ENCODE measurements at regions not wholly inside any gene's neighbourhood (a gene's known extent, or its start where the extent isn't known, plus 50 kb on each side); places are given as distances from the start of the nearest gene placed in this dataset.
"Not testable (repeated sequence)": the region's sequence is repeated elsewhere in the genome, so short reads cannot be mapped to it uniquely, and the experiment has no call there.

- in situ Hi-C loops (cut with MboI; ENCODE audit: low pct_unique_long_range_greater_than_20kb, low sequenced_read_pairs) = no loop called here
These were observed 210.9 kb downstream of the C9orf152 start for GRCh38 chr9:109996936-109997580.

GRCh38 chr9:109997682-109998081 is 210.3 kb downstream of the C9orf152 start:
- in situ Hi-C loops (cut with MboI; ENCODE audit: low pct_unique_long_range_greater_than_20kb, low sequenced_read_pairs) = no loop called here
- DNase-seq = no peak

More at GRCh38 chr9:109996936-109997580, 210.9 kb downstream of the C9orf152 start:
- no peak for DNase-seq

- in situ Hi-C loops (cut with MboI; ENCODE audit: low pct_unique_long_range_greater_than_20kb, low sequenced_read_pairs); DNase-seq: not testable (repeated sequence)
These were observed 202.4 kb downstream of the C9orf152 start for GRCh38 chr9:110005521-110005920.

GRCh38 chr9:110006657-110007056 is 201.3 kb downstream of the C9orf152 start:
- in situ Hi-C loops (cut with MboI; ENCODE audit: low pct_unique_long_range_greater_than_20kb, low sequenced_read_pairs) = no loop called here
- DNase-seq = no peak

DNA sequence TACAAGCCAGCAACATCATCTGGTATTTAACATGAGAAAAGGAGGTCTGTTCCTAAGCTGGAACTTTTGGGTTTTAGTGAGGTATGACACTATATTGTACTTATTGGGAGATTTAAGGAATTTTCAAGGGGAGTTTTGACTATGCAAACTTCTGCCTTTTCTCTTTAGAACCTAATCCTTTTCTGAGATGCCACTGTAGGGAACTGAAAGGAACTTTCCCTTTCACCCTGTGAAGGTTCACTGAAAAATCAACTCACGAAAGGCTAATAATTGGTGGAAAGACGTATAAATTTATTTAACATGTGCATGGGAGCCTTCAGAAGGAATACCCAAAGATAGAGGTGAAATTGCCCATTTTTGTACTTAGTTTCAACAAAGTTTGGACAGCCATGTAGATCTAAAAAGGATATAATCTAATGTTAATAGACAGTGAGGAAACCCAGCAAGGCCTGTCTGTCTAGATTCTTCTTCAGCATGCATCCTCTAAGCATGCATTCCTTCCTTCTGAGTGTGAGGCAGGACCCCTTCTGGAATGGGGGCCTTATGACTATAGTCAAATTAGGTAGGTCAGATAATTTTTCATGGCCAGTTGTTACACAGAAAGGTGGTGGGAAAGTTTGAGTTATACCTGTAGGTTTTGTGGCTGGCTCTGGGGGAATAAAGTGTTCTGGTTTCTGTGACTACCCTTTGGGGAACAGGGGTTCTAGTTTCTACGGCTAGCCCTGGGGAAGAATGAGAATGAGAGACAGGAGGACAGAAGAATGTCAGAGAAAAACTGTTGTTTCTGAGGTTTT is 200.3 kb downstream of the C9orf152 start:
- DNase-seq = no peak
- in situ Hi-C loops (cut with MboI; ENCODE audit: low pct_unique_long_range_greater_than_20kb, low sequenced_read_pairs) = no loop called here

DNA sequence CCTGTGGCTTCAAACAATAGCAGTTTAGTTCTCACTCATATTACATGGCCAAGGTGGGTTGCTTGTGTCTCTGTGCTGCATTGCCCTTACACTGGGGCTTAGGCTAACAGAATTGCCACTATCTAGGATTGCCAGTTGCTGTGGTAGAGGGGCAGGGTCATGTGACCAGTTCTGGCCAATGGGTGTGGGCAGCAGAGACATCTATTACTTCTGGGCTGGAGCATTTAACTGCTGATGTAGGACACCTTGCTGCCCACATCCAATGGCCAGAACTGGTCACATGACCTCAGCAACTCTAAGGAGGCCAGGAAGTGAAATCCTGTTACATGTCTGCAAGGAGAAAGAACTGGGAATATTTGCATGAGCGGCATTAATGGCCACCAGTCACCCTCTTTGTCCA is 199.3 kb downstream of the C9orf152 start:
- no peak for DNase-seq
- in situ Hi-C loops (cut with MboI; ENCODE audit: low pct_unique_long_range_greater_than_20kb, low sequenced_read_pairs) = no loop called here

- in situ Hi-C loops (cut with MboI; ENCODE audit: low pct_unique_long_range_greater_than_20kb, low sequenced_read_pairs) = no loop called here
- no peak for DNase-seq
These were observed 196.2 kb downstream of the C9orf152 start for GRCh38 chr9:110011628-110012320.

DNA sequence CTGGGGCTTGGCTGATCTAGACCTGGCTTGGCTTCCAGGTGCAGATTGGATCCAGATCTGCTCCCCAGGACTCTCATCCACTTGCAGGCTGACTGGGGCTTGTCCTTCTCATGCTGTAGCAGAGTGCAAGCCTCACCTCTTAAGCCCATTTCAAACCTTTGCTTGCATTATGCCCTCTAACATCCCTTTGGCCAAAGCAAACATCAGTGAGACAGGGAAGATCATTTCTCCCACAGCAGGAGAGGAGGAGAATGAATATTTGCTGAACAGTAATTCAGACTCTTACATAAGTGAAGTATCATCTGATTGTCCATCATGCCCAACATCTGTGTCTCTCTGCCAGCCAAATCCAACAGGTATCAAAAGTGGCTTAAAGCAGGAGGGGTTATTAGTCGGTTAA is 194.9 kb downstream of the C9orf152 start:
- no peak for DNase-seq
- in situ Hi-C loops (cut with MboI; ENCODE audit: low pct_unique_long_range_greater_than_20kb, low sequenced_read_pairs) = no loop called here

DNA sequence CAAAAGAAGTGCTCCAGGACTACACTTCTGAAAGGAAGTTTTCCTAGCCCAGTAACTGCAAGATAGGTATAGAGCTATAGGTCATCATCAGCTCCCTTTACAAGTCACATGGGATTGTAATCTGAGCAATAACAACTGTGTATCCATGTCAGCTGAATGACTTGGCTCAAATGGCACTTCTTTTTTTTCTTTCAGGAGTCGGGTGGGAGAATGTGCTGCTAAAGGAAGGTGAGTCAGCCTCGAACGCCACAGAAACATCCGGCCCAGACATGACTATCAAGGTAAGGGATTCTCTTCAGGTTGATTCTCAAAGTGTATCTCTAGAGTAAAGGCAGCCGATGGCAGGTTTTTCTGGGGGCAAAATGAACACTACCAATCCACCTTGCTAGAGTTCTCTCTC is 192.2 kb downstream of the C9orf152 start:
- DNase-seq = peak; percentile 17
- in situ Hi-C loops (cut with MboI; ENCODE audit: low pct_unique_long_range_greater_than_20kb, low sequenced_read_pairs) = no loop called here

DNA sequence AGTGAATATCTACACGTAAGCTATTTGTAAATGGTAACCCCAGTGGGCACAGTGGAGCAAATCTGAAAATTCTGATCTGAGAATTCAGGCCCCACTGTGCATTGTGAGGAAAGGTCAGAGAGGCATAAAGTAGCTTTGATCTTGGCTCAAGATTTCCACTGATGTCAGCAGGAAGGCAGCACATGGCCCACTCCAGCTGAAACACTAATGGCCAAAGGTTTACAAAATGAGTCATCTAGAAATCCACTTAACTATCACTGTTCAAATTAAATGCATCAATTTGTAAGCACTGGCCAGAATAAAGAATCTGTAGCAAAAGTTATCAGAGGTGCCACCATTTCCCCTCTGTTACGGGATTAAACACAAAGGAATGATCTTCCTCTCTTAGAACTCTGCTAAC is 191.6 kb downstream of the C9orf152 start:
- no peak for DNase-seq
- in situ Hi-C loops (cut with MboI; ENCODE audit: low pct_unique_long_range_greater_than_20kb, low sequenced_read_pairs) = no loop called here

GRCh38 chr9:110020216-110020615 is 187.7 kb downstream of the C9orf152 start:
- in situ Hi-C loops (cut with MboI; ENCODE audit: low pct_unique_long_range_greater_than_20kb, low sequenced_read_pairs); DNase-seq: not testable (repeated sequence)

DNA sequence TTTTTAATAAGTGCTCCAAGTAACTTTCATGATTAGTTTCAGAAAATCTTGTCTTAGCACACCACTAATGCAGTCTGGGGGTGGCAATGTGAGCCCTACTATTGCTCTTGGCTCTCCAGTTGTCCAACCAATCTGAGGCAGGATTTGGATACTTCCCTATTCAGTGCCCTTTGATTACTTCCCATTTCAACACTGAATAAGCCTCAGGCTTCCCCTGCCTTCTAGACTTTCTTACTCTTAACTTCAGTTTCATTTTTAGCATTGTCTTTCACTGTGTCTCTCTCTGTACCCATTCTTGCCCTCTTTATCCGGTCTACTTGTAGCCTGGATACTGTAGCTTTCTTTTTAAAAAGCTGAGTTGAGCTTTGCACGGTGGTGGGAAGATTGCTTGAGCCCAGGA is 186.1 kb downstream of the C9orf152 start:
- in situ Hi-C loops (cut with MboI; ENCODE audit: low pct_unique_long_range_greater_than_20kb, low sequenced_read_pairs) = no loop called here
- peak; percentile 75 for DNase-seq

DNA sequence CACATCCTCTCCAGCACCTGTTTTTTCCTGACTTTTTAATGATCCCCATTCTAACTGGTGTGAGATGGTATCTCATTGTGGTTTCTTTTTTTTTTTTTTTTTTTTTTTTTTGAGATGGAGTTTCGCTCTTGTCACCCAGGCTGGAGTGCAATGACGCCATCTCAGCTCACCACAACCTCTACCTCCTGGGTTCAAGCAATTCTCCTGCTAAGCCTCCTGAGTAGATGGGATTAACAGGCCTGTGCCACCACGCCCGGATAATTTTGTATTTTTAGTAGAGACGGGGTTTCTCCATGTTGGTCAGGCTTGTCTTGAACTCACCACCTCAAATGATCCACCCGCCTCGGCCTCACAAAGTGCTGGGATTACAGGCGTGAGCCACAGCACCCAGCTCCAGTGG is 184.7 kb downstream of the C9orf152 start:
- DNase-seq; in situ Hi-C loops (cut with MboI; ENCODE audit: low pct_unique_long_range_greater_than_20kb, low sequenced_read_pairs): not testable (repeated sequence)

- no peak for DNase-seq
- in situ Hi-C loops (cut with MboI; ENCODE audit: low pct_unique_long_range_greater_than_20kb, low sequenced_read_pairs) = no loop called here
These were observed 182.3 kb downstream of the C9orf152 start for GRCh38 chr9:110025551-110026170.

DNA sequence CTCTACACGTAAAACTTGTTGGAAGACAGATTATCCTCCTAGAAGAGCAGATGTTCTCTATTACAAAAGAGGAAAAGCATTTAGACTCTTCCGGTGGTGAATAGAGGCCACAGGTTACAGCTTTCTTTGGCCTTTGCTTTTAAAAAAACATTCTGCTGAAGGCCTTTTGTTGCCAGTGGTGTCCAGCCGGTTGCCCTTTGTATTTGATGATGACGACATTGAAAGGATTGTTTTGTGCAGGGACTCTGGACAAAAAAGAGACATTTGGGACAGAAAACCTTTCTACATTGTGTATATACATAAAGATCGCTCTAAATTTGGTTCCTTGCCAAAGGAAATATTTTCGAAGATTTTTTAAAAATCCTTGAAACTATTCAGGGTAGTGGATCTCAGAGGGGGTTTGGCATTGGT is 180.3 kb downstream of the C9orf152 start:
- in situ Hi-C loops (cut with MboI; ENCODE audit: low pct_unique_long_range_greater_than_20kb, low sequenced_read_pairs) = no loop called here
- peak; percentile 56 for DNase-seq

DNA sequence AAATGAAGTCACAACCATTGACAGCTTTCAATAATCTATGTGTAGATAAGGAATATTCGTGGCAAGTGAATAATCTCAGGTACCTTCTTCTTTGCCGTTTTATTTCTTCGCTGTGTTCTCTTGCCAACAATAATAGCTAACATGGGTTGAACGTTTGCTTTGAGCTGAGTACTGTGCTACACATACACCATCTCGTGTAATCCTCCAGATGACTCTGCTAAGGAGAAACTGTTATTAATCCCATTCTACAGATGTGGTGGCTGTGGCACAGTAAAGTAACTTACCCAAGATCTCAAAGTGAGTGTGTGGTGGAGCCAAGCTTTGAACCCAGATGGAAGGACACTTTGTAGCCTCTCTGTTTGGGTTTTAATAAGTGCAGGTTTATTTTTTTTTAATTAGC is 179.7 kb downstream of the C9orf152 start:
- in situ Hi-C loops (cut with MboI; ENCODE audit: low pct_unique_long_range_greater_than_20kb, low sequenced_read_pairs) = no loop called here
- no peak for DNase-seq

GRCh38 chr9:110028676-110029075 is 179.3 kb downstream of the C9orf152 start:
- DNase-seq = no peak
- in situ Hi-C loops (cut with MboI; ENCODE audit: low pct_unique_long_range_greater_than_20kb, low sequenced_read_pairs) = no loop called here

DNA sequence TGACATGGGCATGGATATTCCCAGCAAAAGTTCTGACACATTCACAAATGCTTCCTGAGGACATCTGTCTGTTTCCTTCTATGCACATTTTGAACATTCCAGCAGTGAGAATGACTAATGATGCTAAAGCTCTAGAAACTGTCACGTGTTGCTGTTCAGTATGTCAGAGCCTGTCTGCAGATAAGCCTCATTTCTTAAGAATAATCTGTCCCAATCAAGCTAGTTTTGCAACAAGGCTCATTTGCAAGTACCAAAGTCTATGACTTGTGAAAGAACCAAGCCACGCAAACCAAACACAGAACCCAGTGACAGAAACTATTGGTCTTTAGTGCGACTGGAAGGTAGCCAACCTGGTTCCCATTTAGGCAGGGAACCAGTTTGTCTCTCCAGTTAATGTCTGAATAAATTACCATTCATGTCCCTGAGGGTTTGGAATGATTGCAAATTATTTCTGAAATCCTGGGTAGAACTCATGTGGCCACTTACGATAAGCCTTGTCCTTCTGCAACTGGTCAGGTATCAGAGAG is 178.5 kb downstream of the C9orf152 start:
- DNase-seq = no peak

GRCh38 chr9:110029956-110030480 is 177.9 kb downstream of the C9orf152 start:
- in situ Hi-C loops (cut with MboI; ENCODE audit: low pct_unique_long_range_greater_than_20kb, low sequenced_read_pairs) = no loop called here
- DNase-seq = no peak

More for the DNA sequence above, 178.5 kb downstream of the C9orf152 start:
- in situ Hi-C loops (cut with MboI; ENCODE audit: low pct_unique_long_range_greater_than_20kb, low sequenced_read_pairs) = no loop called here
